ENCODE measurements at regions not wholly inside any gene's neighbourhood (a gene's known extent, or its start where the extent isn't known, plus 50 kb on each side); places are given as distances from the start of the nearest gene placed in this dataset.

DNA sequence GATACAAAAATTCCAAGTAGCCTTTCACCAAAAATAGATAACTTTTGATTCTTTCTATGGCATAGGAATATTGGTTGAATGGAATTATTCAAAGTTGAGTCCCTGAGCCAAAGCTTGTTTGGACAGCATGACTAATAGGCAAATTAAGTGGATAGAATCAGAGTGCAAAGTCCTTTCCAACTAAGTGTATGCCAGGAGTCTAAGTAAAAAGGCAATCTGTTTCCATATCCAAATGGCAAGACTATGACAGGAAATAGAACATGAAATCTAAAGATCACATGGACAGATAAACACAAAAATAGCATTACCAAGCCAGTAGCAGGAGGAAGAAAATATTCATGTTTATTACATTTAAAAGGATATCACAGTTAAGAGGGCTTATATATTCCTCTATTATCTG lies 804.6 kb downstream of the SLITRK6 start:
- TF ChIP-seq MAX (IDR thresholded peaks at IDR 0.05; ENCODE audit: low read depth, low read length), result no peak
- no peak for TF ChIP-seq JUND (IDR thresholded peaks at IDR 0.05; ENCODE audit: low read depth, low read length)
- no peak for TF ChIP-seq SIN3A (IDR thresholded peaks at IDR 0.05; ENCODE audit: low read depth, low read length)
- no peak for TF ChIP-seq STAT3 (IDR thresholded peaks at IDR 0.05; ENCODE audit: low read depth, low read length)
- TF ChIP-seq BHLHE40 (IDR thresholded peaks at IDR 0.05; ENCODE audit: borderline replicate concordance in 1 of 2, low read depth in 2 of 2, low read length in 1 of 2), result no peak
- TF ChIP-seq MXI1 (IDR thresholded peaks at IDR 0.05; ENCODE audit: low read depth, low read length), result no peak
- no peak for TF ChIP-seq CTCF (IDR thresholded peaks at IDR 0.05 in 2 of 3, conservative IDR thresholded peaks at IDR 0.05 in 1 of 3; ENCODE audit: control insufficient read depth in 2 of 3, extremely low read depth in 1 of 3, insufficient read depth in 1 of 3, low read depth in 3 of 3, low read length in 3 of 3)
- no peak for TF ChIP-seq BCL3 (IDR thresholded peaks at IDR 0.05; ENCODE audit: borderline replicate concordance, insufficient read depth, low read depth, low read length, poor library complexity, severe bottlenecking)
- no peak for TF ChIP-seq HCFC1 (IDR thresholded peaks at IDR 0.05; ENCODE audit: low read length)
- no peak for TF ChIP-seq RCOR1 (conservative IDR thresholded peaks at IDR 0.05; ENCODE audit: low read depth, low read length)
- TF ChIP-seq STAT1 (conservative IDR thresholded peaks at IDR 0.05), result no peak
- TF ChIP-seq TCF3 (IDR thresholded peaks at IDR 0.05; ENCODE audit: borderline replicate concordance, insufficient read depth, low read depth, low read length), result no peak
